Endothelial cell of umbilical vein (primary cell): ENCODE measurements at regions not wholly inside any gene's neighbourhood (a gene's known extent, or its start where the extent isn't known, plus 50 kb on each side); places are given as distances from the start of the nearest gene placed in this dataset.

Experiments used
- BruUV-seq: library from RNA; stranded (reverse); fragments of 400-500 nt; replicated peaks from 2 replicates; lab custom pipeline; 2021; lab: Mats Ljungman, UMichigan
- CTCF ChIA-PET: fragments of 300-600, 350-600 bp; sonication (Branson Sonifier 250); formaldehyde crosslinking; loops from one replicate; lab custom pipeline; 2021; ENCODE audit warnings: antibody characterized with exemption, inconsistent platforms; lab: Charles Lee
- POLR2A ChIA-PET: fragments of 300-600, 350-600 bp; sonication (Branson Sonifier 250); formaldehyde crosslinking; loops from one replicate; lab custom pipeline; 2021; ENCODE audit warnings: antibody characterized with exemption, inconsistent platforms; lab: Charles Lee
- DNase-seq: peaks from one replicate; pipeline ENCODE4 v3.0.0-alpha.2; 2011; ENCODE audit warnings: low read depth, low spot score
- FAIRE-seq: peaks from 2 replicates; lab custom pipeline; 2011; peaks lifted over from hg19 to GRCh38; lab: Jason Lieb, UNC
- H2AFZ ChIP-seq: 2 replicates; pipeline ENCODE4 v1.6.0; 2012; ENCODE audit warnings: low read depth, low read length, control low read depth, inconsistent platforms
- H3K27ac ChIP-seq: 2 replicates; pipeline ENCODE4 v1.5.1; 2011; ENCODE audit warnings: low read depth, mild to moderate bottlenecking, control low read depth, low read length, moderate library complexity; ENCODE audit not compliant: insufficient read depth
- H3K27me3 ChIP-seq, 2 experiments: 2 replicates each; pipeline versions ENCODE4 v1.6.0 to v1.6.1; 2011; ENCODE audit warnings: low read length in 2 of 2, mixed read lengths in 1 of 2; ENCODE audit not compliant: control insufficient read depth in 2 of 2, insufficient read depth in 2 of 2
- H3K36me3 ChIP-seq, 2 experiments: 2 replicates in 1 of 2; 3 replicates in 1 of 2; pipeline ENCODE4 v1.5.1; 2011; ENCODE audit warnings: low read length in 2 of 2, mild to moderate bottlenecking in 1 of 2, moderate library complexity in 1 of 2; ENCODE audit not compliant: control insufficient read depth in 2 of 2, insufficient read depth in 2 of 2; ENCODE audit errors: extremely low read depth in 1 of 2
- H3K4me1 ChIP-seq: 3 replicates; pipeline ENCODE4 v1.5.1; 2011; ENCODE audit warnings: mild to moderate bottlenecking, low read length; ENCODE audit not compliant: control insufficient read depth, insufficient read depth; ENCODE audit errors: extremely low read depth
- H3K4me2 ChIP-seq: 2 replicates; pipeline ENCODE4 v1.6.1; 2011; ENCODE audit warnings: low read length, control low read depth, mixed read lengths; ENCODE audit not compliant: insufficient read depth
- H3K4me3 ChIP-seq, 3 experiments: fragments of 200-600 bp in 1 of 3; sonication (generic), shearing (Covaris generic) in 1 of 3; replicated peaks in 1 of 3; 2 replicates each; pipeline ENCODE4 v1.5.1; 2011 to 2016; ENCODE audit warnings: control low read depth in 3 of 3, low read length in 3 of 3, mild to moderate bottlenecking in 2 of 3, inconsistent platforms in 1 of 3, low read depth in 1 of 3, moderate library complexity in 1 of 3; ENCODE audit not compliant: insufficient read depth in 1 of 3
- H3K79me2 ChIP-seq: 2 replicates; pipeline ENCODE4 v1.6.0; 2012; ENCODE audit warnings: low read length, inconsistent platforms; ENCODE audit not compliant: control insufficient read depth, insufficient read depth
- H3K9ac ChIP-seq: replicated peaks from 2 replicates; pipeline ENCODE3; 2011; ENCODE audit warnings: low read length, control low read depth; ENCODE audit not compliant: insufficient read depth; ENCODE audit errors: extremely low read depth
- H3K9me1 ChIP-seq: replicated peaks from 3 replicates; pipeline ENCODE4 v1.6.0; 2011; ENCODE audit warnings: mild to moderate bottlenecking, low read length; ENCODE audit not compliant: control insufficient read depth, insufficient read depth; ENCODE audit errors: extremely low read depth
- H3K9me3 ChIP-seq: replicated peaks from 2 replicates; pipeline ENCODE4 v1.5.1; 2012; ENCODE audit warnings: low read length, inconsistent platforms; ENCODE audit not compliant: control insufficient read depth, insufficient read depth
- H4K20me1 ChIP-seq: replicated peaks from 2 replicates; pipeline ENCODE3; 2011; ENCODE audit warnings: mild to moderate bottlenecking, low read length; ENCODE audit not compliant: control insufficient read depth, insufficient read depth; ENCODE audit errors: extremely low read depth
- EZH2 ChIP-seq: IDR thresholded peaks from 2 replicates; pipeline ENCODE4 v1.6.1; 2012; ENCODE audit warnings: borderline replicate concordance, low read depth, mild to moderate bottlenecking, moderate library complexity, low read length, inconsistent platforms; ENCODE audit not compliant: severe bottlenecking
- FOS ChIP-seq: IDR thresholded peaks from 2 replicates; pipeline ENCODE4 v1.6.1; 2011; ENCODE audit warnings: mild to moderate bottlenecking, low read length, moderate library complexity, borderline replicate concordance; ENCODE audit not compliant: insufficient read depth
- GATA2 ChIP-seq: IDR thresholded peaks from 2 replicates; pipeline ENCODE4 v1.7.0; 2011; ENCODE audit warnings: low read depth, mild to moderate bottlenecking, moderate library complexity, mixed read lengths, low read length; ENCODE audit not compliant: insufficient read length, insufficient read depth
- JUN ChIP-seq: IDR thresholded peaks from 2 replicates; pipeline ENCODE4 v1.6.1; 2011; ENCODE audit warnings: borderline replicate concordance, low read depth; ENCODE audit not compliant: insufficient read length, insufficient read depth
- MYC ChIP-seq: IDR thresholded peaks from one replicate; pipeline ENCODE4 v1.6.1; 2011; ENCODE audit warnings: mild to moderate bottlenecking, low read depth, low read length
- POLR2A ChIP-seq: IDR thresholded peaks from 2 replicates; pipeline ENCODE4 v1.6.1; 2012; ENCODE audit warnings: low read depth, mild to moderate bottlenecking, control low read depth, low read length
- POLR2AphosphoS5 ChIP-seq: IDR thresholded peaks from 2 replicates; pipeline ENCODE4 v1.6.1; 2012; ENCODE audit warnings: low read depth, mild to moderate bottlenecking, control low read depth, low read length, moderate library complexity; ENCODE audit not compliant: insufficient read depth
- dilution Hi-C: fragments of 300-500 bp; cut with MboI; formaldehyde crosslinking; loops from one replicate; pipeline ENCODE4 v1.15.0; 2019; ENCODE audit warnings: low sequenced_read_pairs; ENCODE audit not compliant: extremely low pct_ligation_motif_present
- intact Hi-C: fragments of 100-400 bp; cut with micrococcal nuclease; formaldehyde crosslinking; loops from one replicate; pipeline ENCODE4 v1.10.0; 2022

DNA sequence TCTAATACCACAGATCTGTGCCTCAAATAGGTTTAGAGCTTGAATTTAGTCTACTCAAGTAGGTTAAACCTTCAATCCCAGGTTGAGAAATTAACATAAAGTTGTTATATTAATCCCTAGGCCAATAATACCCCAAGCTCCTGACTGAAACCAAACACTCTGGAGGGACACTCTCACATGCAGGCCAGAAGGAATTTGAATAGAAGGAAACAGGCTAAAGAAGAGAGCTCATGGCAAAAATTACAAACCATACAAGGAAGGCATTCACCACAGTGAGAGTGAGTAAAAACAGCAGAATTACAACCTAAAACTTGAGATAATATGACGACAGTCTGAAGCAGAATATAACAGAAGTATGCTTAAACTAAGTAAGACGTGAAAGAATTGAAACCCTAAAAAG lies 76.1 kb upstream of the PDK4 start:
- CTCF ChIA-PET, result interaction anchor here (0.8 to 1.3 kb wide), 5 partner anchors 11 to 161 kb away, joined by 3 to 5 read pairs (median 4); no protein-coding TSS in a partner anchor
- no peaks in the 10 kb centered on the region for H3K9me1 ChIP-seq
- POLR2A ChIA-PET, result no interaction called here
- DNase-seq (no peak), FAIRE-seq (no peak)
- no peak overlapping the region for H3K4me3 ChIP-seq
- no peaks in the 10 kb centered on the region for H3K36me3 ChIP-seq
- TF ChIP-seq POLR2A (no peak), FOS (no peak)
- intact Hi-C loops (no loop called here), dilution Hi-C loops (no loop called here)
- no peaks in the 10 kb centered on the region for H3K4me1 ChIP-seq
- H3K9ac ChIP-seq, result no peak overlapping the region
- H3K9me3 ChIP-seq, result no peaks in the 10 kb centered on the region
- BruUV-seq, result no TSS peak
- no peaks in the 10 kb centered on the region for H3K27me3 ChIP-seq
- H3K4me2 ChIP-seq, result no peak overlapping the region
- H2AFZ ChIP-seq, result no peak overlapping the region
- no peaks in the 10 kb centered on the region for H3K79me2 ChIP-seq
- H4K20me1 ChIP-seq, result no peaks in the 10 kb centered on the region
- H3K27ac ChIP-seq, result no peak overlapping the region

DNA sequence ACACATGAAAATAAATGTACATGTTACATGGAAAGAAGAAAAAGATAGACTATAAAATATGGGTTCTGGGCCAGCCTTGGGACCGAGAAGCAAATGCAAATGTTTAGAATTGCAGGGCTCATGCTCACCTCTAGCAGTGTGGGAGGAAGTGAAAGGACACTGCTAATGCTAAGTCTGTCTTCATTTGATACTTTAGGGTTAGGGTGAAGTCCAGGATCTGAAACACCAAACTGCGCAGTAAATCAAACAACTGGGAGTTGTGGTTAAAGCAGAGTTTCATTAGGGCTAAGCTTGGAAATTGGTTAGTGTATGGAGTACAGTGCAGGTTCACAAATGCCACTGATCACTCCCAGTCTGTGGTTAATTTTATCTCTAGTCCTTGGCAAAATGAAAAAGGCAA lies 73.2 kb upstream of the PDK4 start:
- H3K9me1 ChIP-seq, result no peaks in the 10 kb centered on the region
- ChIA-PET POLR2A (no interaction called here), CTCF (interaction anchor here (1.7 kb wide), 1 partner anchor 125 kb away, joined by 5 read pairs; no protein-coding TSS in a partner anchor)
- H2AFZ ChIP-seq, result no peak overlapping the region
- TF ChIP-seq FOS (no peak), MYC (no peak), EZH2 (no peak), POLR2A (no peak), JUN (no peak), POLR2AphosphoS5 (no peak), GATA2 (no peak)
- H4K20me1 ChIP-seq, result no peaks in the 10 kb centered on the region
- H3K4me1 ChIP-seq, result no peaks in the 10 kb centered on the region
- no peaks in the 10 kb centered on the region for H3K36me3 ChIP-seq
- H3K4me3 ChIP-seq, result no peak overlapping the region
- no peak overlapping the region for H3K9ac ChIP-seq
- no peaks in the 10 kb centered on the region for H3K79me2 ChIP-seq
- BruUV-seq, result no TSS peak
- DNase-seq (no peak), FAIRE-seq (no peak)
- no peaks in the 10 kb centered on the region for H3K9me3 ChIP-seq
- H3K27me3 ChIP-seq, result no peaks in the 10 kb centered on the region
- intact Hi-C loops, result no loop called here
- dilution Hi-C loops, result no loop called here
- no peak overlapping the region for H3K27ac ChIP-seq
- no peak overlapping the region for H3K4me2 ChIP-seq
